ENCODE measurements at regions not wholly inside any gene's neighbourhood (a gene's known extent, or its start where the extent isn't known, plus 50 kb on each side); places are given as distances from the start of the nearest gene placed in this dataset.

GRCh38 chr12:4107436-4107878 is 166.1 kb upstream of the CCND2 start:
- CTCF ChIA-PET = interaction anchor here (2.9 kb wide), 1 partner anchor 169 kb away, joined by 17 read pairs; no protein-coding TSS in a partner anchor
- Histone ChIP-seq H3K27me3 (replicated peaks; ENCODE audit: insufficient read depth, low read depth, low read length, poor library complexity) (peaks cover 9% of the 10 kb centered on the region), H3K36me3 (ENCODE audit: insufficient read depth, low read length, poor library complexity, severe bottlenecking) (no peaks in the 10 kb centered on the region), H3K4me1 (ENCODE audit: insufficient read depth, low read length, poor library complexity, severe bottlenecking) (no peaks in the 10 kb centered on the region), H3K27ac (ENCODE audit: low read depth, low read length, poor library complexity, severe bottlenecking) (no peak overlapping the region), H3K4me3 (ENCODE audit: low read depth, low read length, poor library complexity, severe bottlenecking) (no peak overlapping the region), H3K9me3 (ENCODE audit: low read depth, low read length, poor library complexity, severe bottlenecking) (no peaks in the 10 kb centered on the region)
- DNase-seq (ENCODE audit: low spot score) = peak; percentile 66
- BruUV-seq (replicated peaks) = no TSS peak
- peak; percentile 71 for TF ChIP-seq CTCF (conservative IDR thresholded peaks at IDR 0.05; ENCODE audit: low read depth, low read length)
- no peak for TF ChIP-seq EZH2 (IDR thresholded peaks at IDR 0.05; ENCODE audit: borderline replicate concordance, low read depth, low read length, poor library complexity, severe bottlenecking)
- intact Hi-C loops (cut with micrococcal nuclease; ENCODE audit: unreplicated experiment) = loop anchor here (2.0 kb wide), 1 partner anchor 169 kb away; no protein-coding TSS in a partner anchor
- POLR2A ChIA-PET (ENCODE audit: low non-redundant PET) = no interaction called here

- Histone ChIP-seq H3K4me1 (ENCODE audit: insufficient read depth, low read length, poor library complexity, severe bottlenecking) (no peaks in the 10 kb centered on the region), H3K4me3 (ENCODE audit: low read depth, low read length, poor library complexity, severe bottlenecking) (no peak overlapping the region), H3K27ac (ENCODE audit: low read depth, low read length, poor library complexity, severe bottlenecking) (no peak overlapping the region), H3K36me3 (ENCODE audit: insufficient read depth, low read length, poor library complexity, severe bottlenecking) (no peaks in the 10 kb centered on the region), H3K27me3 (replicated peaks; ENCODE audit: insufficient read depth, low read depth, low read length, poor library complexity) (peaks cover 9% of the 10 kb centered on the region), H3K9me3 (ENCODE audit: low read depth, low read length, poor library complexity, severe bottlenecking) (no peaks in the 10 kb centered on the region)
- POLR2A ChIA-PET (ENCODE audit: low non-redundant PET) = no interaction called here
- no TSS peak for BruUV-seq (replicated peaks)
- intact Hi-C loops (cut with micrococcal nuclease; ENCODE audit: unreplicated experiment) = loop anchor here (2.0 kb wide), 1 partner anchor 170 kb away; no protein-coding TSS in a partner anchor
- TF ChIP-seq CTCF (conservative IDR thresholded peaks at IDR 0.05; ENCODE audit: low read depth, low read length) = no peak
- TF ChIP-seq EZH2 (IDR thresholded peaks at IDR 0.05; ENCODE audit: borderline replicate concordance, low read depth, low read length, poor library complexity, severe bottlenecking) = no peak
- no peak for DNase-seq (ENCODE audit: low spot score)
- CTCF ChIA-PET = interaction anchor here (2.9 kb wide), 1 partner anchor 170 kb away, joined by 17 read pairs; no protein-coding TSS in a partner anchor
Measured at GRCh38 chr12:4106621-4107020, 166.9 kb upstream of the CCND2 start.

GRCh38 chr12:4104722-4105244 is 168.8 kb upstream of the CCND2 start:
- TF ChIP-seq EZH2 (IDR thresholded peaks at IDR 0.05; ENCODE audit: borderline replicate concordance, low read depth, low read length, poor library complexity, severe bottlenecking) = no peak
- no peak for TF ChIP-seq CTCF (conservative IDR thresholded peaks at IDR 0.05; ENCODE audit: low read depth, low read length)
- no TSS peak for BruUV-seq (replicated peaks)
- POLR2A ChIA-PET (ENCODE audit: low non-redundant PET) = no interaction called here

More at GRCh38 chr12:4104722-4105244, 168.8 kb upstream of the CCND2 start:
- Histone ChIP-seq H3K4me1 (ENCODE audit: insufficient read depth, low read length, poor library complexity, severe bottlenecking) (no peaks in the 10 kb centered on the region), H3K4me3 (ENCODE audit: low read depth, low read length, poor library complexity, severe bottlenecking) (no peak overlapping the region), H3K27ac (ENCODE audit: low read depth, low read length, poor library complexity, severe bottlenecking) (no peak overlapping the region), H3K27me3 (replicated peaks; ENCODE audit: insufficient read depth, low read depth, low read length, poor library complexity) (peaks cover 10% of the 10 kb centered on the region), H3K9me3 (ENCODE audit: low read depth, low read length, poor library complexity, severe bottlenecking) (no peaks in the 10 kb centered on the region), H3K36me3 (ENCODE audit: insufficient read depth, low read length, poor library complexity, severe bottlenecking) (no peaks in the 10 kb centered on the region)
- no peak for DNase-seq (ENCODE audit: low spot score)
- CTCF ChIA-PET = no interaction called here
- intact Hi-C loops (cut with micrococcal nuclease; ENCODE audit: unreplicated experiment) = no loop called here

Measured in A673 (cell line).